Right lobe of liver (tissue), 4 donors: ENCODE measurements at regions not wholly inside any gene's neighbourhood (a gene's known extent, or its start where the extent isn't known, plus 50 kb on each side); places are given as distances from the start of the nearest gene placed in this dataset.

ENCODE experiments used
- CTCF ChIP-seq, 4 donors: fragments of 200-600 bp in 3 of 4; fragments of 450-650 bp in 1 of 4; IDR thresholded peaks; one replicate each; pipeline versions ENCODE4 v1.5.1 to v1.8.0; 2016 to 2022; ENCODE audit warnings: antibody characterized with exemption in 4 of 4, mild to moderate bottlenecking in 2 of 4
- POLR2A ChIP-seq: fragments of 450-650 bp; IDR thresholded peaks from one replicate; pipeline ENCODE4 v1.6.1; 2017; ENCODE audit warnings: antibody characterized with exemption, mild to moderate bottlenecking
- donor health status: DM: no; HTN: no; CAD: no.
- donor health status: DM: no; HTN: no; CAD: no.
- donor health status: DM: no; HTN: yes; CAD: no.

- TF ChIP-seq POLR2A (no peak), CTCF (IDR thresholded peaks at IDR 0.05) (no peak)
Measured at GRCh38 chr7:86981127-86981526, 78.3 kb downstream of the ELAPOR2 start.
